HFFc6 (cell line): ENCODE measurements at regions not wholly inside any gene's neighbourhood (a gene's known extent, or its start where the extent isn't known, plus 50 kb on each side); places are given as distances from the start of the nearest gene placed in this dataset.
"Not testable (repeated sequence)": the region's sequence is repeated elsewhere in the genome, so short reads cannot be mapped to it uniquely, and the experiment has no call there.

Experiments used
- DNase-seq: peaks from one replicate; pipeline ENCODE4 v3.0.0-alpha.2; 2018
- H3K27ac Mint-ChIP-seq: 2 replicates; pipeline ENCODE4 v1.8.0; 2020; ENCODE audit warnings: mild to moderate bottlenecking, mixed read lengths
- H3K27me3 Mint-ChIP-seq: 2 replicates; pipeline ENCODE4 v1.8.0; 2021; ENCODE audit warnings: mild to moderate bottlenecking, moderate library complexity, mixed read lengths; ENCODE audit not compliant: insufficient read depth
- H3K36me3 Mint-ChIP-seq: 2 replicates; pipeline ENCODE4 v1.8.0; 2021; ENCODE audit warnings: low read depth, mixed read lengths
- H3K4me1 Mint-ChIP-seq: 2 replicates; pipeline ENCODE4 v1.8.0; 2020; ENCODE audit warnings: low read depth, mixed read lengths
- H3K4me3 Mint-ChIP-seq: 2 replicates; pipeline ENCODE4 v1.8.0; 2020; ENCODE audit warnings: mild to moderate bottlenecking, moderate library complexity, mixed read lengths
- H3K9me3 Mint-ChIP-seq: 2 replicates; pipeline ENCODE4 v1.8.0; 2020; ENCODE audit warnings: mild to moderate bottlenecking, mixed read lengths
- CTCF ChIP-seq: fragments of 200-600 bp; sonication (generic); IDR thresholded peaks from 2 replicates; pipeline ENCODE4 v1.5.0; 2021; ENCODE audit warnings: antibody characterized with exemption, mild to moderate bottlenecking

GRCh38 chr4:126191536-126191935, 876.8 kb downstream of the FAT4 start:
- Mint-ChIP-seq H3K27me3 (no peaks in the 10 kb centered on the region; the same call in 1 of the 2 replicates), H3K4me3 (no peak overlapping the region), H3K9me3 (peaks cover 16% of the 10 kb centered on the region; the same call in 1 of the 2 replicates), H3K4me1 (no peaks in the 10 kb centered on the region), H3K27ac (no peak overlapping the region), H3K36me3 (no peaks in the 10 kb centered on the region)
- no peak for TF ChIP-seq CTCF
- no peak for DNase-seq

- Mint-ChIP-seq H3K36me3 (no peaks in the 10 kb centered on the region), H3K4me1 (no peaks in the 10 kb centered on the region), H3K4me3 (no peak overlapping the region), H3K9me3 (peaks cover 16% of the 10 kb centered on the region; the same call in 1 of the 2 replicates), H3K27ac (no peak overlapping the region), H3K27me3 (no peaks in the 10 kb centered on the region; the same call in 1 of the 2 replicates)
- no peak for DNase-seq
- TF ChIP-seq CTCF: no peak
These were observed 877.8 kb downstream of the FAT4 start for GRCh38 chr4:126192506-126192905.

DNA sequence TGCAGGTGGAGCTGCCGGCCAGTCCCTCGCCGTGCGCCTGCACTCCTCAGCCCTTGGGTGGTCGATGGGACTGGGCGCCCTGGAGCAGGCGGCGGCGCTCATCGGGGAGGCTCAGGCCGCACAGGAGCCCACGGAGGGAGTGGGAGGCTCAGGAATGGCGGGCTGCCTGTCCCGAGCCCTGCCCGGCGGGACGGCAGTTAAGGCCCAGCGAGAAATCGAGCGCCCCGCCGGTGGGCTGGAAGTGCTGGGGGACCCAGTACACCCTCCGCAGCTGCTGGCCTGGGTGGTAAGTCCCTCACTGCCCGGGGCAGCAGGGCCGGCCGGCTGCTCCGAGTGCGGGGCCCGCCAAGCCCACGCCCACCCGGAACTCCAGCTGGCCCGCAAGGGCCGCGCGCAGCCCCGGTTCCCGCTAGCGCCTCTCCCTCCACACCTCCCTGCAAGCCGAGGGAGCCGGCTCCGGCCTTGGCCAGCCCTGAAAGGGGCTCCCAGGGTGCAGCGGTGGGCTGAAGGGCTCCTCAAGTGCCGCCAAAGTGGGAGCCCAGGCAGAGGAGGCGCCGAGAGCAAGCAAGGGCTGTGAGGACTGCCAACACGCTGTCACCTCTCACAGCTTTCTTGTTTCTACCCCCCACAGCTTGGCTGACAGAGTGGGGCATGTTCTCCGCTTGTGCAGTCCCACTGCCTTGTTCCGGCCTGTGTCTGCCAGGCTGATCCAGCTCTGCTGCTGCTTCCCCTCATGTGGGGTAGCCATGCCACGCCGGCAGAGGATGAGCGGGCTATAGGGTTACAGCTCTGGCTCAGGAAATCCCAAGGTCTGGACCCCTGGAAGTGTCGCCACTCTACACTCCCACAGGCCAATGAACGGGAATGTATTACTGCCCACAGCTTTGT, 886.7 kb downstream of the FAT4 start:
- not testable (repeated sequence) for DNase-seq, H3K4me1 Mint-ChIP-seq, H3K36me3 Mint-ChIP-seq, H3K27ac Mint-ChIP-seq, H3K27me3 Mint-ChIP-seq, H3K4me3 Mint-ChIP-seq
- H3K9me3 Mint-ChIP-seq: peaks cover 20% of the 10 kb centered on the region

DNA sequence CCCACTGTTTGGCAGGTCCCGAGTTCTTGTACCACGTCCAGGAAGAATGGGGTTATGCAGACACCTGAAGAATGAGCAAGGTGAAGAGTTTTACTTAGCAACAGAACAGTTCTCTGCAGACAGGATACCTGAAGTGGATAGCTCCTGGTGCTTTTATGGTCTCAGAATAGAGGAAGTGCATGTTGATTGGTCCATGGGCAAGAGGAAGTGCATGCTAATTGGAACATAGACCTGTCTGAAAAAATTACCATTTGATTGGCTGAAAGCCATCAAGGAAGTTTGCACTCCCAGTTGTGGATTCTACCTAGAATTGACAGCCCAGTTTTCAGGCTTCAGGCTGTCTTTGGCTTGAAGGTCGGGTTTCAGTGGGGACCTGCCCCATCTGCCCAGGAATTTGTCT, 887.5 kb downstream of the FAT4 start:
- TF ChIP-seq CTCF: no peak
- H3K4me1 Mint-ChIP-seq: no peaks in the 10 kb centered on the region

DNA sequence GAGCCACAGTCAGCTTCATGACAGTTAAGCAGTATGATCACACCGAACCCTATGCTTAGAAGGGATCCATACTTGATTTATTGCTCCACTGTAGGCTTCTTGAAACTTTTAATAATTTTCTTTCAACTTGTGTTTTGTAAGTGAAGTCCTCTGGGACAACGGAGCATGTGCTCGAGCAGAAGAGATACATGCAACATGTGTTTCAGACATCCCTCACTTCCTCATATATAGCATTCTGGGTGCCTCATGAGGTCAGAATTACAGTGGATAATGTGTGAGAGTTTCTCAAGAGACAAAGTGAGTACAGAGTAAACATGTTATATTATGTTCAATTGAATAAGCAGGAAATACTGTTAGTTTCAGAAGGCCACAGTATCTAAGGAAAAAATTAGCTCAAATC, 893.2 kb downstream of the FAT4 start:
- TF ChIP-seq CTCF: no peak
- no peak for DNase-seq
- Mint-ChIP-seq H3K4me1 (no peaks in the 10 kb centered on the region), H3K36me3 (no peaks in the 10 kb centered on the region), H3K9me3 (no peaks in the 10 kb centered on the region; the same call in none of the 2 replicates), H3K27me3 (no peaks in the 10 kb centered on the region), H3K27ac (no peak overlapping the region), H3K4me3 (no peak overlapping the region)

More for the DNA sequence above, 887.5 kb downstream of the FAT4 start:
- no peak overlapping the region for H3K4me3 Mint-ChIP-seq
- no peak overlapping the region for H3K27ac Mint-ChIP-seq
- no peak for DNase-seq
- no peaks in the 10 kb centered on the region for H3K27me3 Mint-ChIP-seq
- no peaks in the 10 kb centered on the region; the same call in 1 of the 2 replicates for H3K36me3 Mint-ChIP-seq
- peaks cover 20% of the 10 kb centered on the region for H3K9me3 Mint-ChIP-seq

DNA sequence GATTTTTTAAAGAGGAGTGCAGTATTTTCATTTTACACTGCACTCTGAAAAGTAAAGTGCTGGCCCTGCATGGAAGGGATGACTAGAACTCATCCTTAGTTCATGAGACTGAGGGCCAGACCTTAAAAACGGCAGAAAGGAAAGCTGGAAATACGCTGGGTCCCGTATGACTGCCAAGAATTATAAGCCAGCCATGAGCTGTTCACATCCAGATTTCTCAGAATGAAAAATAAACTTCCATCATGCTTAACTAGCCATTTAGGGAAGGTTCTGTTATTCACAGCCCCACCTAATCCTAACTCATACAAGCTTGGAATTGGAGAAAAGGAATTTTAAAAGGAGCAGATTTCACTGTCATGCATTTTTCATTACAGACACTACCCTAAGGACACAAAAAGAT, 894.4 kb downstream of the FAT4 start:
- H3K4me1 Mint-ChIP-seq: no peaks in the 10 kb centered on the region
- no peak overlapping the region for H3K27ac Mint-ChIP-seq
- H3K27me3 Mint-ChIP-seq: no peaks in the 10 kb centered on the region
- H3K4me3 Mint-ChIP-seq: no peak overlapping the region
- no peaks in the 10 kb centered on the region; the same call in none of the 2 replicates for H3K9me3 Mint-ChIP-seq
- TF ChIP-seq CTCF: no peak
- DNase-seq: no peak
- no peaks in the 10 kb centered on the region for H3K36me3 Mint-ChIP-seq
